ENCODE measurements at regions not wholly inside any gene's neighbourhood (a gene's known extent, or its start where the extent isn't known, plus 50 kb on each side); places are given as distances from the start of the nearest gene placed in this dataset.

- TF ChIP-seq, protein P1, sequence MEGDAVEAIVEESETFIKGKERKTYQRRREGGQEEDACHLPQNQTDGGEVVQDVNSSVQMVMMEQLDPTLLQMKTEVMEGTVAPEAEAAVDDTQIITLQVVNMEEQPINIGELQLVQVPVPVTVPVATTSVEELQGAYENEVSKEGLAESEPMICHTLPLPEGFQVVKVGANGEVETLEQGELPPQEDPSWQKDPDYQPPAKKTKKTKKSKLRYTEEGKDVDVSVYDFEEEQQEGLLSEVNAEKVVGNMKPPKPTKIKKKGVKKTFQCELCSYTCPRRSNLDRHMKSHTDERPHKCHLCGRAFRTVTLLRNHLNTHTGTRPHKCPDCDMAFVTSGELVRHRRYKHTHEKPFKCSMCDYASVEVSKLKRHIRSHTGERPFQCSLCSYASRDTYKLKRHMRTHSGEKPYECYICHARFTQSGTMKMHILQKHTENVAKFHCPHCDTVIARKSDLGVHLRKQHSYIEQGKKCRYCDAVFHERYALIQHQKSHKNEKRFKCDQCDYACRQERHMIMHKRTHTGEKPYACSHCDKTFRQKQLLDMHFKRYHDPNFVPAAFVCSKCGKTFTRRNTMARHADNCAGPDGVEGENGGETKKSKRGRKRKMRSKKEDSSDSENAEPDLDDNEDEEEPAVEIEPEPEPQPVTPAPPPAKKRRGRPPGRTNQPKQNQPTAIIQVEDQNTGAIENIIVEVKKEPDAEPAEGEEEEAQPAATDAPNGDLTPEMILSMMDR (IDR thresholded peaks at IDR 0.05), result no peak
- TF ChIP-seq POLR2A (IDR thresholded peaks at IDR 0.05) (no peak), EP300 (IDR thresholded peaks at IDR 0.05) (no peak)
Observed at GRCh38 chr5:9716838-9717281, 86.7 kb upstream of the TAS2R1 start.

GRCh38 chr5:9715891-9716335 is 85.8 kb upstream of the TAS2R1 start:
- 26 to 49% (median 30%) methylated on average over 5 of the region's 5 CpGs for WGBS, 3 donors
- intact Hi-C loops (cut with DNase I), result no loop called here
- no peak for DNase-seq

More at GRCh38 chr5:9716838-9717281, 86.7 kb upstream of the TAS2R1 start:
- Histone ChIP-seq H3K4me1 (ENCODE audit: insufficient read depth) (no peaks in the 10 kb centered on the region), H3K36me3 (no peaks in the 10 kb centered on the region), H3K27ac (no peak overlapping the region), H3K9me3 (no peaks in the 10 kb centered on the region), H3K27me3 (no peaks in the 10 kb centered on the region), H3K4me3 (no peak overlapping the region)
- intact Hi-C loops (cut with DNase I), result no loop called here
- no peak for DNase-seq
- 51 to 70% (median 62%) methylated on average over 5 of the region's 5 CpGs for WGBS, 3 donors

DNA sequence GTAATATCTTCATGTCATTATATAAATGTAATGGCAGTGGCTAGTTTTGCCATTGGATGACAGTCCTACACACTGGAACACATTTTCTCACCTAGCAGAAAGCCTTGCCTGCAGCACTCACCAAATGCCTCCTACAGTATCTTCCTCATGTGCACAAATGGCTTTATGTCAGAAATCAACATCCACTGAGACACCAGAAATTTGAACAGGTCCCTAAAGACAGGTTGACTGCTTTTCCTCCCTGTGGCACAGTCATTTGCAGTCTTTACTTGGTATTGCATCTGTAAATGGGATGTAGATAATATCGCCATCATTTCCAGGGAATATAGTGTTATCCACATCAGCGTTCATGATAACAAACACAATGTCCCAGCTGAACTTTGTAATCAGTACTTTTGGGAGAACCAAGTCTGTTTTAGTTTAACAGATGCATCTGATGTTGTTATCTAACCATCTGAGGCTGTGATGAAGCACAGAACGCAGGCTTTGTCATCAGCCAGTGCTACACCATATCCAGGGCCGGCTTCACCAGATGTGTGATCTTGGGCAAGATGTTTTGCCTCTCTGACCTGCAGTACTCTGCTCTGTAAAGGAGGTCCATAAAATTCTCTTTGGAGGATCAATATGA is 83.9 kb upstream of the TAS2R1 start:
- TF ChIP-seq, protein P1 (IDR thresholded peaks at IDR 0.05), result no peak
- no peak for TF ChIP-seq EP300 (IDR thresholded peaks at IDR 0.05)
- TF ChIP-seq POLR2A (IDR thresholded peaks at IDR 0.05), result no peak

More at GRCh38 chr5:9715891-9716335, 85.8 kb upstream of the TAS2R1 start:
- Histone ChIP-seq H3K27me3 (no peaks in the 10 kb centered on the region), H3K4me3 (no peak overlapping the region), H3K27ac (no peak overlapping the region), H3K4me1 (ENCODE audit: insufficient read depth) (no peaks in the 10 kb centered on the region), H3K9me3 (no peaks in the 10 kb centered on the region), H3K36me3 (no peaks in the 10 kb centered on the region)
- TF ChIP-seq, protein P1 (IDR thresholded peaks at IDR 0.05), result no peak
- TF ChIP-seq EP300 (IDR thresholded peaks at IDR 0.05), result no peak
- TF ChIP-seq POLR2A (IDR thresholded peaks at IDR 0.05), result no peak

GRCh38 chr5:9713356-9713755 is 83.2 kb upstream of the TAS2R1 start:
- intact Hi-C loops (cut with DNase I), result no loop called here

More for the DNA sequence above, 83.9 kb upstream of the TAS2R1 start:
- Histone ChIP-seq H3K27me3 (no peaks in the 10 kb centered on the region), H3K9me3 (no peaks in the 10 kb centered on the region), H3K4me1 (ENCODE audit: insufficient read depth) (no peaks in the 10 kb centered on the region), H3K4me3 (no peak overlapping the region), H3K36me3 (no peaks in the 10 kb centered on the region), H3K27ac (no peak overlapping the region)
- intact Hi-C loops (cut with DNase I), result no loop called here
- WGBS, 3 donors, result 66 to 70% (median 68%) methylated on average over 4 of the region's 4 CpGs
- no peak for DNase-seq

More at GRCh38 chr5:9713356-9713755, 83.2 kb upstream of the TAS2R1 start:
- Histone ChIP-seq H3K36me3 (no peaks in the 10 kb centered on the region), H3K27me3 (no peaks in the 10 kb centered on the region), H3K4me1 (ENCODE audit: insufficient read depth) (no peaks in the 10 kb centered on the region), H3K27ac (no peak overlapping the region), H3K9me3 (no peaks in the 10 kb centered on the region), H3K4me3 (no peak overlapping the region)
- DNase-seq, result no peak
- TF ChIP-seq EP300 (IDR thresholded peaks at IDR 0.05) (no peak), POLR2A (IDR thresholded peaks at IDR 0.05) (no peak)
- TF ChIP-seq, protein P1 (IDR thresholded peaks at IDR 0.05), result no peak
- 8 to 18% (median 10%) methylated on average over 4 of the region's 4 CpGs for WGBS, 3 donors
